ENCODE measurements at regions not wholly inside any gene's neighbourhood (a gene's known extent, or its start where the extent isn't known, plus 50 kb on each side); places are given as distances from the start of the nearest gene placed in this dataset.

DNA sequence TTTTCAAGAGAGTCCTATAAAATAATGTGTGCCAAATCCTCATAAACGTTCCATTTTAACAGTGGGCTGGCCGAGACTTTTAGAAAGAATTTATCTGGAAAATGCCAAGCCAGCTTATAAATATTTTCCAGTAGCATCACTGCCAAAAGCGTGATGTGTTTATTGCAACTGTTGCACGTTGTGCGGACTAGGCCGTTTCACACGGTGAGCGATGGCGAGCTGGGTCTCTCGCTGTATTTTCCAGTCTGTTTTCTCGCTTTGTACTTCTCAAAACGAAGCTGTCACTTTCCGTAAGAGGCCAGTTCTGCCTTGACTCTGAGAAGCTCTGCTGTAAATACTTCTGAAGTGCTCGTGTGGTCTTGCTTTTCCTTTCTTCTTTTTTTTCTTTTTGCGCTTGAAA lies 65.0 kb upstream of the ZNF236 start:
- no peak overlapping the region for H3K27ac ChIP-seq
- TF ChIP-seq CTCF (IDR thresholded peaks at IDR 0.05) = no peak
- TF ChIP-seq ZFX (IDR thresholded peaks at IDR 0.05; ENCODE audit: borderline replicate concordance) = no peak

GRCh38 chr18:76756531-76757253 lies 65.7 kb upstream of the ZNF236 start:
- TF ChIP-seq ZFX (IDR thresholded peaks at IDR 0.05; ENCODE audit: borderline replicate concordance) (no peak), CTCF (IDR thresholded peaks at IDR 0.05) (no peak)
- no peak overlapping the region for H3K27ac ChIP-seq

DNA sequence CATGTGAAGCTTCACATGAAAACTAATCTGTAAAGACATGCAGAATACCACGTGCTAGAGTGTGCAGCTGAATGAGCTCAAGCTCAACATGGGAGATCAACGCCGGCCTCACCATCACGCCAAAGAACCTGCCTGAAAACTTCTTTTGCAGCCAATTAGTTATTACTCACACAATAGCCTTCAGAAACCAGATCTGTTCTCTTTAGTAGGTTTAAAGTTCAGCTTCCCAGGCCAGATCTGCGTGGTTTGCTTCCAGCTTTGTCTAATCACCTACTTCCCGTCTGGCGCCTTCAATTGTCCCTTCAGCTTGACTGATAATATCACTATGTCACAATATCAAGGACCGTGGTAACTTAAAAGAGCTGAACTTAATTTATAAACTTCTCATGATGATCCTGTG lies 68.0 kb upstream of the ZNF236 start:
- no peak for TF ChIP-seq ZFX (IDR thresholded peaks at IDR 0.05; ENCODE audit: borderline replicate concordance)
- no peak for TF ChIP-seq CTCF (IDR thresholded peaks at IDR 0.05)
- H3K27ac ChIP-seq = no peak overlapping the region

- no peak overlapping the region for H3K27ac ChIP-seq
- no peak for TF ChIP-seq ZFX (IDR thresholded peaks at IDR 0.05; ENCODE audit: borderline replicate concordance)
- no peak for TF ChIP-seq CTCF (IDR thresholded peaks at IDR 0.05)
These were observed 70.0 kb upstream of the ZNF236 start for GRCh38 chr18:76752400-76752799.

GRCh38 chr18:76750917-76751890 lies 71.2 kb upstream of the ZNF236 start:
- H3K27ac ChIP-seq = no peak overlapping the region
- no peak for TF ChIP-seq ZFX (IDR thresholded peaks at IDR 0.05; ENCODE audit: borderline replicate concordance)
- no peak for TF ChIP-seq CTCF (IDR thresholded peaks at IDR 0.05)

DNA sequence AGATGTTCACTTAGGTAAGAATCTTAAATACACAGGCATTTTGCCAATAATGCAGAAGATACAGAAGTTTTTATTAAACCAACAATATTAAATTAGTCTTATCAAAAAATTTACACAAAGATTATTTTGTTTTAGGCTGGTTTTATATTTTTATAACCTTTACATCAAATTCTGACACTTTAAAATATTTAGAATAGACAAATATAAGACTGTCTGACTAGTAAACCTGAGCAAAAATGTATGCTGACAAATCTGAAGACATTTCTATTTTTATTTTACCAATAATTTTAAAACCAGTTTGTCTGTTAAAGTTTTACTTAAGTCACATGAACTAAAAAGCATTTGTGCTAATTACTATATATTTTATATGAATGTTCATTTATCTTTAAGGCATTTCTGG lies 72.1 kb upstream of the ZNF236 start:
- no peak for TF ChIP-seq CTCF (IDR thresholded peaks at IDR 0.05)
- TF ChIP-seq ZFX (IDR thresholded peaks at IDR 0.05; ENCODE audit: borderline replicate concordance) = no peak
- no peak overlapping the region for H3K27ac ChIP-seq

- TF ChIP-seq ZFX (IDR thresholded peaks at IDR 0.05; ENCODE audit: borderline replicate concordance) (no peak), CTCF (IDR thresholded peaks at IDR 0.05) (no peak)
These were observed 74.7 kb upstream of the ZNF236 start for GRCh38 chr18:76747676-76748075.

More at GRCh38 chr18:76747676-76748075, 74.7 kb upstream of the ZNF236 start:
- no peak overlapping the region for H3K27ac ChIP-seq
